Erythroblast (primary cell): ENCODE measurements at regions not wholly inside any gene's neighbourhood (a gene's known extent, or its start where the extent isn't known, plus 50 kb on each side); places are given as distances from the start of the nearest gene placed in this dataset.

Experiments
- DNase-seq, 2 experiments: peaks; one replicate each; lab custom pipeline; 2025; lab: John Stamatoyannopoulos, UW
- GATA1 ChIP-seq: IDR thresholded peaks from 2 replicates; pipeline ENCODE4 v1.6.1; 2011; ENCODE audit warnings: low read depth, mild to moderate bottlenecking, control low read depth, low read length, moderate library complexity
- POLR2A ChIP-seq: IDR thresholded peaks from 2 replicates; pipeline ENCODE4 v1.6.1; 2011; ENCODE audit warnings: mild to moderate bottlenecking, low read length

DNA sequence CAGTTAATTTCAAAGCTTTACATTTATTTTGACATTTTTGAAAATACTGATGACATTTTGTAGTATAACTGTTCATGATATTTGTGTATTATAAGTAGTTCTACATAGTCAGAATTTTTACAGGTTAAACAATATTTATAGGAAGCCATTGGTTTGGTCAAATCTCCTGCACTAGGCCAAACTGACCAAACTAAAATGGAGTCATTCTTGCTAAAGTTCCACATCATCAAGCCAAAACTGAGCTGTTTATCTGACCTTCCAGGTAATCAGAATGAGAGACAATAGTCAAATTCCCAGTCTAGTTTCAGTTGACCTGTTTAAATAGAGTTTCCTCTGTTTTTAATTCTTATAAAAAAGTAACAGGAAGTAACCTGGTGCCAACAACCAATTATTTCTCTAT, 253.3 kb upstream of the RGS18 start:
- no peak for DNase-seq
- no peak for TF ChIP-seq POLR2A
- TF ChIP-seq GATA1: no peak

DNA sequence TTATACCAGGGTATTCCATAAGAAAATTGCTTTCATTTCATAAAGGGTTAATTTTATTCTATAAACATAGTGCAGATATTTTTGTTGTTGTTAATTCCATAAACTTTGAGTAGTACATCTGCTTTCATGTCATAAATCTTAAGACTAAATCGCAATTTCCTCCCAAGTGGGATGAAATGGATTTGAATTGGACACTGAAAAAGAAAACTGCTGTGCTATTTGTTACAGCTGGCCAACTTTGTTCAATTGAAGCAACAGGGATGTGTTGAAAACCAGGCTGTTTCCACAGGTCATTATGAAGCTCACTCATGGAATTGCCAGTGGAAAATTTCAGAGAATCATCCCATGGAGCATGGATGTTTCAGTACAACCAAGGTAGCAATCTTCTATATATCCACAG, 252.5 kb upstream of the RGS18 start:
- TF ChIP-seq GATA1: no peak
- TF ChIP-seq POLR2A: no peak
- DNase-seq: no peak

DNA sequence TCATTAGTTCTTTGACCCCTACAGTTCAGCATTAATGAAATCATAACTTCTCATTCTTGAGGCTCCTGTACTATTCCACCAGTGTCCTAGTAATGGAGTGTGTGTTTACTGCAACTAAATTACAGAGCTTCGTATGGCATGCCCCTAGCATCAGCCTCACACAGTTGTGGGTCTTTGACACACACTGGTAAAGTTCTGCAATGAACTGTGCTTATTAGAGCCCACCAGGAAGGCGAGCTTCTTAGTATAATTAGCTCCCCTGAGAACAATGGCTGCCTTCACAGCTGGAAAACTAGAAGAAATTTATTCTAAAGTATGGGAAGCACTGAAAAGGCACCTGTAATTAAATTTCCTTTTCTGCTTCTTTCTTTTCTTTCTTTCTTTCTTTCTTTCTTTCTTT, 251.1 kb upstream of the RGS18 start:
- no peak for DNase-seq
- TF ChIP-seq GATA1 (no peak), POLR2A (no peak)

DNA sequence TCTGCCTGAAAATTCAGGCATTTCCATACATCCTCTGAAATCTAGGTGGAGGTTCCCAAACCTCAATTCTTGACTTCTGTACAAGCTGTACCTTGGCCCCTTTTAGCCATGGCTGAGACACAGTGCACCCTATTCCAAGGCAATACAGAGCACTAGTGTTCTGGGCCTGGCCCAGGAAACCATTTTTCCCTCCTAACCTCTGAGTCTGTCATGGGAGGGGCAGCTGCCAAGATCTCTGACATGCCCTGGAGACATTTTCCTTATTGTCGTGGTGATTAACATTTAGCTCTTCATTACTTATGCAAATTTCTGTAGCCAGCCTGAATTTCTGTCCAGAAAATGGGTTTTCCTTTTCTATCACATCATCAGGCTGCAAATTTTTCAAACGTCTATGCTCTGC, 248.0 kb upstream of the RGS18 start:
- no peak for TF ChIP-seq POLR2A
- TF ChIP-seq GATA1: no peak
- DNase-seq: no peak

DNA sequence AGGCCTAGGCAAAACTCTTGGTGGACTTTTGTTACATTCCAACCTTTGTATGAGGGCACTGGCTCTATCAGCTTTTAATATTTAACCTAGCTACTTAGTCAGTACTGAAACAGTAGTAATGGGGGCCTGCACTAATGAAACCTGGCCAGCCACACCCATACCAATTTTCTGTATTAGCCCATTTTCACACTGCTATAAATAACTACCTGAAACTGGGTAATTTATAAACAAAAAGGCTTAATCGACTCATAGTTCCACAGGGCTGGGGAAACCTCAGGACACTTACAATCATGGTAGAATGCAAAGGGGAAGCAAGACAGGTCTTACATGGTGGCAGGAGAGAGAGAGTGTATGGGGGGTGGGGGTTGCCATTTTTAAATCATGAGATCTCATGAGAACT, 245.7 kb upstream of the RGS18 start:
- DNase-seq: no peak

DNA sequence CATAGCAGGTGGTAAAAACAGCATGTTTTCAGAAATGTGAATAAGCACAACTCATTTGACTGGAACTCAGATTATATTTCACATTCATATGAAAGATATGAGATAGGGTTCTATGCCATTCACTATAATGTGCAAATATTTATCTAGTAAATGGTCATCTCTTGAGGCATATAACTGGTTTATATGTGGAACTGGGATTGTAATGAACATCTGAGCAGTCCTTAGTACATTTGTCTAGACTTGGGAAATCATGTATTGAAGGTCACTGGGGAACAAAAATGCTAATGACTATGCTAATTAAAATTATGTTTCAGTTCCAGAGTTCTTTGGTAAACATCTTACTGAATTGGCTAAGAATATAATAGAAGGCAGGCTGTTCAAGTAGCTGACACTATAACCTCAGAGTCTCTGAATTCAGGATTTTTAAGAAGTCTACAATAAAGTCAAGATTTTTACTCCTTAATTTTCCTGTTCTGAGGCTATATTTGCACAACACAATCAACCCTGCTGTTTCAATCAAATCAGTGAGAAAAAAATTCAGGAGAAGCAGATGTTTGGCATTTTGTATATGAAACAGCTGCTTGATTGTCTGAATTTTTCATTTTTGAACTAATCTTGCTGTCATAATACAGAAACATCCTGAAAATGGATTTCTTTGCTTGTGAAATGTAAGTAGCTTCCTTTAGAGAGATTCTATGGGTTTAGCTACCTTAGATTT, 244.8 kb upstream of the RGS18 start:
- no peak for TF ChIP-seq GATA1
- TF ChIP-seq POLR2A: no peak
- DNase-seq: no peak

More for the DNA sequence above, 245.7 kb upstream of the RGS18 start:
- TF ChIP-seq POLR2A: no peak
- TF ChIP-seq GATA1: no peak

DNA sequence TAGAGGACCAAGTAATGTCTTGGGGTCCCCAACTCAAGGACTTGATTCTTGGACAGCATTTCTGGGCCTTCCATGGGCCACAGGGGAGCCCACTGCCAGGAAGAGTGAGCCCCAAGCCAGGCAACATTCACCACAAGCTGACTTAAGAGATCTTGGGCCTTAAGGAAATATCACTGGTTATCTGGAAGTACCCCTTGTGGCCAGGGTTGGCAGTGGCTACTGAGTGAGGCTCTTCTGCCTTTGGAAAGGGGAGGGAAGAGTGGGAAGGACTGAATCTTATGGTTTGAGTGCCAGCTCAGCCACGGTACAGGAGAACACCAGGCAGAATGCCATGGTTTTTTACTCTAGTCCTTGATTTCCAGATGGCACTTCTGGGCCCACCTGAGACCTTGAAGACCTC, 228.9 kb upstream of the RGS18 start:
- TF ChIP-seq GATA1 (no peak), POLR2A (no peak)
- DNase-seq: no peak

DNA sequence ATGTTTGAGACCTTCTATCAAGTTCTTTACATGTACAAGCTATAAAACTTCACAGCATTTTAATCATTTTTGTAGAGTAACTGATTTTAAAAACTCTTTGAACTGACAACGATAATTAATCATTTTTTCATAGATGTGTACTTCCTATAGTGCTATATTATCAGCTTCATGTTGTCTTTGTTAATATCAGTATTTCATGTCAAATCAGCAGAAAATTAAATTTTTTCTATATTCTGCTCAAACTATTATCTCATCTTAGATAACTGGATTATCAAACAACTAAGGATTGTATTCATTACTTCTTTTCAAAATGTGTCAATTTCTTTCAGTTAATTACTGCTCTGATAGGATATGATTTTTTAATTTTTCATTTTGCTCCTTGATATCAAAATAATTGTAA, 214.6 kb upstream of the RGS18 start:
- no peak for DNase-seq
- TF ChIP-seq POLR2A: no peak
- TF ChIP-seq GATA1: no peak

DNA sequence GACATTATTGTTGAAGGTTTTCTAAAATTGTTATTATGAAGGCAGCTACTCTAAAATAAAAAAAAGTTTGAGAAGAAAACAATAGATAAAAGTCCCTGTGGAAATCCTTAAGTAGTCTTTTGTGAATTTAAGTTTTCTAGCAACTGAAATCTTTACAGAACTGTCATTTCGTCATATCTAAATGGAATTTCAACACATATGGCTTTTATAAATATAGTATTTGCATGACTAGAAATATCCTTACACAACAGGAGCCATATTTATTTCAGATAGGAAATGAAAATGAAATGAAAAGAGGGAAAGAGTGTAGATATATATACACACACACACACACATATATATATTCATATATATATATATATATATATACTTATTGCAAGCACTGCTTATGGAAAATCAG, 204.7 kb upstream of the RGS18 start:
- no peak for TF ChIP-seq POLR2A
- TF ChIP-seq GATA1: no peak
- DNase-seq: no peak

DNA sequence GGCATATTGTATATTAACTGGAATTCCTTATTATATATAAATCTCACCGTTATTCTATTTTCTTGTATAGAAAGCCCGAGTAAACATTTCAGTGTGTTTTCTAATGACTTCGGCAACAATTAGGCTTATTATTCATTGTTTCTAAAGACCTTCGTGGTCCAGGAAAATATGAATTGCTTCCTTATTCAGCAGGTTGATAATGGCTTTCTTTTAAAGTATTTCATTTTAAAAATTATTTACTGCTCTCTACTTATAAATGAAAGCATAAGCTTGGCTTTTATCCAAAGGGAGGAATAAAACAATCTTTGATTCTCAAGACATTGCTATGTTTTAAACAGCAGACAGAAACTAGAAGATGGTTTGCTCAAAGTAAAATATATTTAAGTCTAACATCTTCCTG, 198.4 kb upstream of the RGS18 start:
- no peak for TF ChIP-seq POLR2A
- TF ChIP-seq GATA1: no peak
- DNase-seq: no peak

DNA sequence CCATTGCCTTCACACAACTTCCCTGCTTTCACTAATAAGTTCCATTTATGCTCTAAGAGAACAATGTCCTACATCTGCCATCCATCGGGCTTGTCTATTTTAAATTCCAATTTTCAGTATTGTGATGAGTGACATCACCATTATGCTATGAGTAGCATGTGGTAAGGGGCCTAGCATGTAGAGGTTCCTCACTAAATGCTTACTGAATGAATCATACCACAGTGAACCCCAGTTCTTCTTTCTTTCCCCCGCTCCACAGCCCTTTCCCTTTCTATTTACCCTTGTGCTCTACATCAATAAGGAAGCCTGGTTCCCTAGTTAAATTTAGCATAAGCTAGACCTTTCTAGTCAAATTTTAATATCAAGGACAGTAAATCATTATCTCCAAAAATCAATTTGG, 195.0 kb upstream of the RGS18 start:
- no peak for DNase-seq
- TF ChIP-seq GATA1 (no peak), POLR2A (no peak)

DNA sequence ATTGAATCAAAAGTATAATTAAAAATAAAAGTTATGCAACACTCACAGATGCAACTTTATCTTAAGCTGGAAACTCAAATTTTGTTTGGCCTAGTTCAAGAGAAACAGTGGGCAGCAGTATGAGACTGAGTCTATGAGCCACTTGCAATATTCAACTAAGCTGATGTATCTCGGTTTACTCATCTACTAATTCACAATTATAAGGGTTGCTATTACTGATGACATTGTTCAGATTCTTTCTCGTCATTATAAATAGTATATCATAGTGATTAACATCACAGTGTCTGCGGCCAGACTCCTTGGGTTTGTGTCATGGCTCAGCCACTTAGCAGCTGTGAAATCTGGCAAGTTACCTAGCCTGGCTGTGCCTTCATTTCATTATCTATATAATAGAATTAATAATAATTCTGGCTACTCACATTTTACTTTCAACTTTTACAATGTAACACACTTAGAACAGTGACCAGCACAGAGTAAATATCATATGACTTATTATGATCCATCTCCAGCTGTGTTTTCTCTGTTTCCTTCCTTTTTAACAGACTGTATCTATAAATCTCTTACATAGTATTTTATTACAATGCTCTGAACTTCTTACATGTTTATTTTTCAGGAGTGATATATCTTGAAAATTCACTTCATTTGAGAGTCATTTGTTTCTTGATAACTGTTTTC, 194.3 kb upstream of the RGS18 start:
- TF ChIP-seq POLR2A (no peak), GATA1 (no peak)
- no peak for DNase-seq

DNA sequence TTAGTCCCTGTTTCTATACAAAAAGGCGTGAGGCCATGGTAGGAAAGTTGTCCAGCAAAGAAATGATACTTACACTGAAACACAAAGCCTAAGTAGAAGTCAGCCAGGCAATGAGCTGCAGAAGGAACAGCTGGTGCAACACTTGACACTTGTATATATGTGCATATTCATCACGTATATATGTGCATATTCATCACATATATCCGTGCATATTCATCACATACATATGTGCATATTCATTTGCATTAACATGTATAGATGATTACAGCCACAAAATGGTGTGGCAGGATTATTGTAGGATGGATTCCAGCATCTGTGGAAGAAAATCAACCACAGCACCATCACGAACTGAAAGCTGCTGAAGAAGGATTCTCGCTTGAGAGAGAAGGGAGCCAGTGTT, 189.0 kb upstream of the RGS18 start:
- no peak for TF ChIP-seq GATA1
- DNase-seq: no peak

DNA sequence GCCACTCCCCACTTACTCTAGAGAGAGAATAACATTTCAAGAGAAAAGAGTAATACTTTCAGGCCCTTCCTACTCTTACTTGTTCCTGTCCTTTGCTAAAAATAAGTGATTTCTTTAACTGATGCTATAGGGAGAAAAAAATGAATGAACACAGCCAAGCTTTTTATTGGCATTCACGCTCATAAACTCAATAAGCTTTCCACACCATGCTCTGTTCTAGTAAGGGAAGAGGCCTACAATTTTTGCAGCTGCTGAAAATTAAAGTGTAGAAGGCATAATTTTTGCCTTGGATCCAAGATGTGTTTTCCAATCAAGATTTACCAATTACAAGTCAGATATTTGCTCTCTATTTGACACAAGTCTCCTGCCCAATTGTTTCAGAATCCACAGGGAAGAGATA, 188.1 kb upstream of the RGS18 start:
- no peak for TF ChIP-seq POLR2A
- no peak for TF ChIP-seq GATA1
- no peak for DNase-seq

DNA sequence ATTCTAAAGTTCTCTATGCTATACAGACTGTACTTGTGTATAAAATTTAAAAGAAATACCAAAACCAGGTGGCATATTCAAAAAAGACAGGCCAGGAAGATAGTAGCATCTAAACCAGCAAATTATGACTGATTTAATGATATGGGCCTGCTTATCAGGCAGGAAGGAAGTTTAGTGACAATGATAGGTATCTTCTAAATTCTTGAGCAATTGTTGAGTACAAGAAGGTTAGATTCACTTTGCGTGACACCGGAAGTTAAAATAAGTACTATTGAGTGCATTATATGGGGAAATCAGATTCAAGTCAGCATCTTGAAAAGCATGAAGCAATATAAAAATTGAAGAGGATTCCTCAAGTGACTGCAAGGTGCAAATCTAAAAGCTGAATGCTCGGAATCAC, 186.8 kb upstream of the RGS18 start:
- TF ChIP-seq GATA1: no peak
- DNase-seq: no peak
